ENCODE measurements at regions not wholly inside any gene's neighbourhood (a gene's known extent, or its start where the extent isn't known, plus 50 kb on each side); places are given as distances from the start of the nearest gene placed in this dataset.

DNA sequence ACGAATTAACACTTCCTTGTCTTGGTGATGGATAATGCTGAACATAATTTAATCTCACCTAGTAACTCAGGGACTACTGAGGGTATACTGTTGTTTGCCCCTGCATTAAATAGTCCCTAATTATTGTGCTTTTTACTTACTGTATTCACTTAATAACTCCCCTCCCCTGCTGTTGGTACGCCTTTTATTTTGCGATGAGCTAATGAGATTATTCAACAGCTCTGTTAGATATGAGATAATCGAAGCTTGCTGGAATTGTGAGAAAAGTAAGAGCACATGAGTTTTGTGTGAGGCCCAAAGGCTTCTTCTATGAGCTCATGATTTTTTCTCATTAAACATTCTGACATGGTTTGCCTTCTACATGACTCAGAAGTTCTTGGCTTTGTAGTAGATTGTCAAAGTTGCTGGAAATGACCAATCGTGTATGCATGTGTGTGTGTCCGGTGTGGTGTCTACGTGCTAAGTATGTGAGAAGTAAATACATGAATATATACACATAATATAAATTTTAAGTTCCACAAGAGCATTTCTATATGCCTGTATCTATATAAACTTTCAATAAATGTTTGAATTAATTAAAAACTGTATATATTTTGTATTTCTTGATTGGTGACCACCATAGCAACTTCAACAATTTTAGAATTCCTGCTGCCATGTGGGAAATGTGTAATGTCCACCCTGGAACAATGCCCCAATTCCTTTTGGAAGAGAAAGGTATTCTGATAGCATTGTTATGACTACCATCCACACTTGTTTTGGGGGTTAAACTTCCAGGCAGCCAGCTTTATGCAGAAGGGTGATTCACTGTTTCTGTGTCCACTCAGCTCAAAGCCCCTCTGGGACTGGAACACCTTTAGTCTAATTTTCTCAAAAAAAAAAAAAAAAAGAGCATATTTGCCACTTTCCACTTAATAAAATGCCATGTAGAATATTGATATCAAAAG is 106.2 kb downstream of the SAMD9 start:
- H3K4me3 ChIP-seq (ENCODE audit: low read depth, low read length): no peak overlapping the region
- peak; percentile 95 for DNase-seq (ENCODE audit: low read depth)
- TF ChIP-seq, protein P1, sequence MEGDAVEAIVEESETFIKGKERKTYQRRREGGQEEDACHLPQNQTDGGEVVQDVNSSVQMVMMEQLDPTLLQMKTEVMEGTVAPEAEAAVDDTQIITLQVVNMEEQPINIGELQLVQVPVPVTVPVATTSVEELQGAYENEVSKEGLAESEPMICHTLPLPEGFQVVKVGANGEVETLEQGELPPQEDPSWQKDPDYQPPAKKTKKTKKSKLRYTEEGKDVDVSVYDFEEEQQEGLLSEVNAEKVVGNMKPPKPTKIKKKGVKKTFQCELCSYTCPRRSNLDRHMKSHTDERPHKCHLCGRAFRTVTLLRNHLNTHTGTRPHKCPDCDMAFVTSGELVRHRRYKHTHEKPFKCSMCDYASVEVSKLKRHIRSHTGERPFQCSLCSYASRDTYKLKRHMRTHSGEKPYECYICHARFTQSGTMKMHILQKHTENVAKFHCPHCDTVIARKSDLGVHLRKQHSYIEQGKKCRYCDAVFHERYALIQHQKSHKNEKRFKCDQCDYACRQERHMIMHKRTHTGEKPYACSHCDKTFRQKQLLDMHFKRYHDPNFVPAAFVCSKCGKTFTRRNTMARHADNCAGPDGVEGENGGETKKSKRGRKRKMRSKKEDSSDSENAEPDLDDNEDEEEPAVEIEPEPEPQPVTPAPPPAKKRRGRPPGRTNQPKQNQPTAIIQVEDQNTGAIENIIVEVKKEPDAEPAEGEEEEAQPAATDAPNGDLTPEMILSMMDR (IDR thresholded peaks at IDR 0.05; ENCODE audit: low read depth, low read length, missing control alignments): no peak
- in situ Hi-C loops (cut with HindIII; ENCODE audit: low sequenced_read_pairs): no loop called here

DNA sequence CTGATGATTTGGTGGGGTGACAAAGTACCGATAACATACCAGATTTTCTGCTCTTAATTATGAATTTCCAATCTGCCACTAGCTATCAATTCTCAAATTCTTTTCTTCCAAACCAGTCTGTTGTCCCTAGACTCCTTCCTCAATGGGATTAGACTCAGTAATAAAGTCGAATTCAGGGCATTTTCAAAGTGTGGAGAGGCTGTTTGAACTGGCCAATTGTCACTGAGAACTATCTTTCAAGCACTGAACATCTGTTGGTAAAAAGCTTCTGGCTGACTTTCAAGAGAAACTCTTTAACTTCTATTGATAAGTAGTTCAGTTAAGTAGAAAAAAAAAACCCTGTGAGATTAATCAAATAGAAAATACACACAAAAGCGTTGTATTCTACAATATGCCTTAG is 108.9 kb downstream of the SAMD9 start:
- DNase-seq (ENCODE audit: low read depth): no peak
- TF ChIP-seq, protein P1 (IDR thresholded peaks at IDR 0.05; ENCODE audit: low read depth, low read length, missing control alignments): no peak
- in situ Hi-C loops (cut with HindIII; ENCODE audit: low sequenced_read_pairs): no loop called here
- H3K4me3 ChIP-seq (ENCODE audit: low read depth, low read length): no peak overlapping the region

DNA sequence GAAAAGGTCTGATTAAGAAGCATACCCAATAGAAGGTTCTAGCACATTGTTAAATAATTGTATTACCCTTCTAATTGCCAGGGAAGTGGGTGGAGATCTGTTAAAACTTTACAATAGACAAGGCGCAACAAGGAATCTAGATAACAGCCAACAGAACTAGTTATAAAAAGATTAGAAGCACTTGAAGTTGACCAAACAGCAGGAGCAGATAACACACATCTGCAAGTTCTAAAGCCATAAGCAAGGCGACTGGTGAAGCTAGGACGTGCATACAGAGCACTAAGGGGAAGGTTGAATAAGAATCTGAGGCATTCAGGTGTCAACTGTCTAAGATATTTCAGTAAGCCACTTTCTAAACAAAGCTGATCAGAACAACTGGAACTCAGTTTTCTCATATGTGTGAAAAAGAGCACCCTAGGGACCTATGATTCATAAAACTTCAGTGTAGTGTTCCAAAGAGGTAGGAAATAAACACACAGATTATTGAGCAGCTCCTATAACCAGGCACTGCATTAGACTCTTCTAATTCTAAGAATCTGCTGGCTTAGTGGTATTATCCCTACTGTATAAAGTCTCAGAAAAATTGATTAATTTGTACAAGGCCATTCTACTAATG is 111.2 kb downstream of the SAMD9 start:
- no peak for DNase-seq (ENCODE audit: low read depth)
- TF ChIP-seq, protein P1 (IDR thresholded peaks at IDR 0.05; ENCODE audit: low read depth, low read length, missing control alignments): no peak
- in situ Hi-C loops (cut with HindIII; ENCODE audit: low sequenced_read_pairs): no loop called here
- H3K4me3 ChIP-seq (ENCODE audit: low read depth, low read length): no peak overlapping the region

DNA sequence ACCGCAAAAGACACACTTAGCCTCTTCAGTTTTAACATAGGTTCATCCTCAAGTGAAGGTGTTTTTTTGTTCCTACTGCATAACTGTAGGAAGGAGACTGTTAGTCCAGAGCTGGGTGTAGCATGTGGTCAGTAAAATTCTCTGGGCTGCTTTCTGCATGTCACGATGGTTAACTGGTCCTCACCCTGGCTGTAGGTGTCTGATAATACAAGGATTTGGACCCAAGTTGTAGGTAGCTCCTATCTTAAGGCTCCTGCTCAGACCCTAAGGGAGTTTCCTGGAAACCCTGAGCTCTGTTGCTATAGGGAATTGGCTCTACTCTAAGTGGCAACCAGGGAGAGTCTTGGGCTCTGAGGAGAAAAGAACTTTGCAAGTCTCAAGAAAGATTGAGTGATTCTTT is 112.9 kb downstream of the SAMD9 start:
- no peak for DNase-seq (ENCODE audit: low read depth)
- TF ChIP-seq, protein P1 (IDR thresholded peaks at IDR 0.05; ENCODE audit: low read depth, low read length, missing control alignments): no peak
- H3K4me3 ChIP-seq (ENCODE audit: low read depth, low read length): no peak overlapping the region
- in situ Hi-C loops (cut with HindIII; ENCODE audit: low sequenced_read_pairs): no loop called here

DNA sequence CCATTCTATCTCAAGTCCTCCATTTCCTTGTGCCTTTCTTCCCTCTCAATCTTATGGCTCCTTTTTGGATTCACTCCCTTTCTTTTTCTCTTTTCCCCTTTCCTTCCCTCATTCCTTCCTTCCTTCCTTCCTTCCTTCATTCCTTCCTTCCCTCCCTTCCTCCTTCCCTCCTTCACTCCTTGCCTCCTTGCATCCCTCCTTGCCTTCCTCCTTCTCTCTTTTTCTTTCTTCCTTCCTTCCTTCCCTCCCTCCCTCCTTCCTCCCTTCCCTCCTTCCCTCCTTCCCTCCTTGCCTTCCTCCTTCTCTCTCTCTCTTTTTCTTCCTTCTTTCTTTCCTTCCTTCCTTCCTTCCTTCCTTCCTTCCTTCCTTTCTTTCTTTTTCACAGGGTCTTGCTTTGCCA is 120.1 kb downstream of the SAMD9 start:
- DNase-seq (ENCODE audit: low read depth): no peak
- TF ChIP-seq, protein P1 (IDR thresholded peaks at IDR 0.05; ENCODE audit: low read depth, low read length, missing control alignments): no peak
- H3K4me3 ChIP-seq (ENCODE audit: low read depth, low read length): no peak overlapping the region
- in situ Hi-C loops (cut with HindIII; ENCODE audit: low sequenced_read_pairs): no loop called here

DNA sequence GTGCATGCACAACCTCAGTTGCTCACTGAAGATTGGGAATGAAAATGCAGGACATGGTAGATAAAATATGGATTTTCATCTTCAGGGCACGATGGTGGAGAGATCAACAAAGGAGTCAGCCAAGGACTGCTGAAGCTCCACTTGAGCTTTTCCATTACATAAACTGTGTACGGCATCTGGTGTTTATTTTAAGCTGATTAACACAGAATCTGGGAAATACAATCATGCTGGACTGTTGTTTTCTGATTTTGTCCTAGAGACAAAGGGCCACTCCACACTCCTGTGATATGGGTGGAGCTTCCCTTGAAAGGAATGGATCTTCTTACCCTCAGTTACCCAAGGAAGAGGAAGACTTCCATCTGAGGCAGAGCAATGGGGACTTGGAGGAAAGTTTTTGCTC is 120.6 kb downstream of the SAMD9 start:
- no peak overlapping the region for H3K4me3 ChIP-seq (ENCODE audit: low read depth, low read length)
- no peak for DNase-seq (ENCODE audit: low read depth)
- in situ Hi-C loops (cut with HindIII; ENCODE audit: low sequenced_read_pairs): no loop called here
- TF ChIP-seq, protein P1 (IDR thresholded peaks at IDR 0.05; ENCODE audit: low read depth, low read length, missing control alignments): no peak
